A673 (cell line): ENCODE measurements at regions not wholly inside any gene's neighbourhood (a gene's known extent, or its start where the extent isn't known, plus 50 kb on each side); places are given as distances from the start of the nearest gene placed in this dataset.

Experiments
- EZH2 ChIP-seq: fragments of 200-600 bp; sonication (generic); IDR thresholded peaks from 2 replicates; pipeline ENCODE4 v1.6.1; 2017; ENCODE audit warnings: borderline replicate concordance, low read depth, mild to moderate bottlenecking, mixed read lengths, antibody characterized with exemption, low read length; ENCODE audit not compliant: poor library complexity, severe bottlenecking
- TF ChIP-seq, protein P1 (sequence below): fragments of 300-800, 200-600 bp; sonication (generic); conservative IDR thresholded peaks from 2 replicates; pipeline ENCODE4 v1.5.1; 2017; ENCODE audit warnings: low read depth, mild to moderate bottlenecking, antibody characterized with exemption, low read length, moderate library complexity, mixed read lengths

DNA sequence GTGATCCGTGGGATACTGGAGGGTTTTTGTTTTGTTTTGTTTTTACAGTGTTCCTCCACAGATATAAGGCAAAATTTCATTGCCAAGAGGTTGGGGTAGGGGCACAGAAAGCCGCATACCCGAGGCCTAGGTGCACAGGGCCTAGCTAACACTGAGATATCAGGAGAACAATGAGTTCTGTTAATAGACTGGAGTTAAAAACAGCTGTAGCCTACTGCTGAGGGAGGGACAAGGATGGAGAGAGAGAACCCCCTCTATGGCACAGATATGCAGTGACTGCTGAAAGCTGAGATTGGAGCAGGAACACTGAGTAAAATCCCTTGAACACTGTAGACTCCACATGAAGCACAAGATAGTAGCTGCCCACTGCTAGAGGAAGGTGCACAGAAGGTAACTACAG lies 53.1 kb upstream of the MAP3K13 start:
- TF ChIP-seq, protein P1, sequence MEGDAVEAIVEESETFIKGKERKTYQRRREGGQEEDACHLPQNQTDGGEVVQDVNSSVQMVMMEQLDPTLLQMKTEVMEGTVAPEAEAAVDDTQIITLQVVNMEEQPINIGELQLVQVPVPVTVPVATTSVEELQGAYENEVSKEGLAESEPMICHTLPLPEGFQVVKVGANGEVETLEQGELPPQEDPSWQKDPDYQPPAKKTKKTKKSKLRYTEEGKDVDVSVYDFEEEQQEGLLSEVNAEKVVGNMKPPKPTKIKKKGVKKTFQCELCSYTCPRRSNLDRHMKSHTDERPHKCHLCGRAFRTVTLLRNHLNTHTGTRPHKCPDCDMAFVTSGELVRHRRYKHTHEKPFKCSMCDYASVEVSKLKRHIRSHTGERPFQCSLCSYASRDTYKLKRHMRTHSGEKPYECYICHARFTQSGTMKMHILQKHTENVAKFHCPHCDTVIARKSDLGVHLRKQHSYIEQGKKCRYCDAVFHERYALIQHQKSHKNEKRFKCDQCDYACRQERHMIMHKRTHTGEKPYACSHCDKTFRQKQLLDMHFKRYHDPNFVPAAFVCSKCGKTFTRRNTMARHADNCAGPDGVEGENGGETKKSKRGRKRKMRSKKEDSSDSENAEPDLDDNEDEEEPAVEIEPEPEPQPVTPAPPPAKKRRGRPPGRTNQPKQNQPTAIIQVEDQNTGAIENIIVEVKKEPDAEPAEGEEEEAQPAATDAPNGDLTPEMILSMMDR: no peak
- no peak for TF ChIP-seq EZH2
